Panc1 (cell line): ENCODE measurements at regions not wholly inside any gene's neighbourhood (a gene's known extent, or its start where the extent isn't known, plus 50 kb on each side); places are given as distances from the start of the nearest gene placed in this dataset.

Source experiments
- ATAC-seq: fragments of 200-7000 bp; cut with Tn5 transposase; 2 replicates; pipeline ENCODE4 v1.9.1; 2020; ENCODE audit warnings: mild to moderate bottlenecking, moderate library complexity
- BruUV-seq: library from RNA; stranded (reverse); fragments of 400-500 nt; replicated peaks from 2 replicates; lab custom pipeline; 2021; lab: Mats Ljungman, UMichigan
- CTCF ChIA-PET: fragments of 300-600 bp; sonication (Branson Sonifier 250); formaldehyde crosslinking; loops from one replicate; lab custom pipeline; 2022; ENCODE audit warnings: antibody characterized with exemption; lab: Charles Lee
- POLR2A ChIA-PET: fragments of 300-600 bp; sonication (Branson Sonifier 250); formaldehyde crosslinking; loops from one replicate; lab custom pipeline; 2022; ENCODE audit warnings: antibody characterized with exemption; lab: Charles Lee
- DNase-seq: peaks from one replicate; pipeline ENCODE4 v3.0.0-alpha.2; 2010; ENCODE audit warnings: low read depth, low spot score
- H3K27ac ChIP-seq: 2 replicates; pipeline ENCODE4 v1.5.1; 2011; ENCODE audit warnings: mild to moderate bottlenecking, low read length, inconsistent platforms
- H3K27me3 ChIP-seq: fragments of 200-500 bp; sonication (Bioruptor generic); 2 replicates; pipeline ENCODE4 v1.6.0; 2014; ENCODE audit warnings: low read length, inconsistent platforms; ENCODE audit not compliant: control insufficient read depth, insufficient read depth
- H3K36me3 ChIP-seq: fragments of 200-500 bp; sonication (Bioruptor generic); 2 replicates; pipeline ENCODE4 v1.5.1; 2014; ENCODE audit warnings: inconsistent platforms, mild to moderate bottlenecking, low read length, moderate library complexity; ENCODE audit not compliant: control insufficient read depth, insufficient read depth
- H3K4me1 ChIP-seq: 2 replicates; pipeline ENCODE4 v1.5.1; 2011; ENCODE audit warnings: inconsistent platforms, mild to moderate bottlenecking, low read length, moderate library complexity; ENCODE audit not compliant: control insufficient read depth, insufficient read depth
- H3K4me3 ChIP-seq, 2 experiments: 2 replicates each; pipeline ENCODE4 v1.5.1; 2011 to 2012; ENCODE audit warnings: low read depth in 2 of 2, low read length in 2 of 2, mild to moderate bottlenecking in 2 of 2, inconsistent platforms in 1 of 2, moderate library complexity in 1 of 2
- H3K9me3 ChIP-seq: fragments of 200-500 bp; sonication (Bioruptor generic); 2 replicates; pipeline ENCODE4 v1.5.1; 2014; ENCODE audit warnings: low read depth, mild to moderate bottlenecking, inconsistent platforms, low read length, moderate library complexity; ENCODE audit not compliant: control insufficient read depth, insufficient read depth
- CTCF ChIP-seq: fragments of 450-650 bp; IDR thresholded peaks from 2 replicates; pipeline ENCODE4 v1.5.1; 2017; ENCODE audit warnings: mild to moderate bottlenecking
- POLR2AphosphoS5 ChIP-seq: IDR thresholded peaks from 2 replicates; pipeline ENCODE4 v1.6.1; 2012; ENCODE audit warnings: mild to moderate bottlenecking, low read depth, low read length, moderate library complexity
- REST ChIP-seq, 2 experiments: IDR thresholded peaks; 2 replicates each; pipeline ENCODE4 v1.6.1; 2011 to 2012; ENCODE audit warnings: low read depth in 2 of 2, control low read depth in 1 of 2, low read length in 1 of 2, mild to moderate bottlenecking in 1 of 2, moderate library complexity in 1 of 2; ENCODE audit not compliant: insufficient read depth in 1 of 2
- SIN3A ChIP-seq: IDR thresholded peaks from 2 replicates; pipeline ENCODE4 v1.6.1; 2012; ENCODE audit warnings: low read depth, mild to moderate bottlenecking, low read length, moderate library complexity, borderline replicate concordance; ENCODE audit not compliant: insufficient read depth
- TCF7L2 ChIP-seq: IDR thresholded peaks from 2 replicates; pipeline ENCODE4 v1.6.1; 2011; ENCODE audit warnings: mild to moderate bottlenecking, low read depth, low read length, inconsistent platforms
- in situ Hi-C: cut with HindIII; loops from 2 replicates; pipeline ENCODE4 v1.10.0; 2016; ENCODE audit warnings: low sequenced_read_pairs, low pct_unique_long_range_greater_than_20kb
- intact Hi-C: fragments of 100-400 bp; cut with micrococcal nuclease; formaldehyde crosslinking; loops from one replicate; pipeline ENCODE4 v1.10.0; 2022; ENCODE audit not compliant: unreplicated experiment

GRCh38 chr10:128287921-128288320, 161.7 kb upstream of the MKI67 start:
- H3K4me1 ChIP-seq = no peaks in the 10 kb centered on the region
- TF ChIP-seq CTCF (no peak), TCF7L2 (no peak), REST (IDR thresholded peaks at IDR 0.05; ENCODE audit: insufficient read depth in 1 of 2, low read depth in 2 of 2, low read length in 1 of 2) (no peak), SIN3A (no peak), POLR2AphosphoS5 (no peak)
- intact Hi-C loops (no loop called here), in situ Hi-C loops (no loop called here)
- no peak overlapping the region for H3K4me3 ChIP-seq
- no TSS peak for BruUV-seq
- ATAC-seq (no peak), DNase-seq (no peak)
- no peaks in the 10 kb centered on the region for H3K36me3 ChIP-seq
- ChIA-PET POLR2A (no interaction called here), CTCF (no interaction called here)
- H3K27ac ChIP-seq = no peak overlapping the region
- H3K27me3 ChIP-seq = peaks cover 13% of the 10 kb centered on the region
- H3K9me3 ChIP-seq = no peaks in the 10 kb centered on the region; the same call in 1 of the 2 replicates

GRCh38 chr10:128289621-128290020, 163.4 kb upstream of the MKI67 start:
- H3K4me1 ChIP-seq = no peaks in the 10 kb centered on the region
- H3K36me3 ChIP-seq = no peaks in the 10 kb centered on the region
- intact Hi-C loops (no loop called here), in situ Hi-C loops (no loop called here)
- H3K27me3 ChIP-seq = peaks cover 13% of the 10 kb centered on the region
- no TSS peak for BruUV-seq
- no peaks in the 10 kb centered on the region; the same call in 1 of the 2 replicates for H3K9me3 ChIP-seq
- H3K4me3 ChIP-seq = no peak overlapping the region
- DNase-seq (no peak), ATAC-seq (no peak)
- POLR2A ChIA-PET = no interaction called here
- CTCF ChIA-PET = no interaction called here
- TF ChIP-seq TCF7L2 (no peak), REST (IDR thresholded peaks at IDR 0.05; ENCODE audit: insufficient read depth in 1 of 2, low read depth in 2 of 2, low read length in 1 of 2) (no peak), POLR2AphosphoS5 (no peak), SIN3A (no peak), CTCF (no peak)
- H3K27ac ChIP-seq = no peak overlapping the region
